Mammary epithelial cell (primary cell): ENCODE measurements at regions not wholly inside any gene's neighbourhood (a gene's known extent, or its start where the extent isn't known, plus 50 kb on each side); places are given as distances from the start of the nearest gene placed in this dataset.
"Not testable (repeated sequence)": the region's sequence is repeated elsewhere in the genome, so short reads cannot be mapped to it uniquely, and the experiment has no call there.

Experiments used
- CTCF ChIP-seq, 2 donors: IDR thresholded peaks in 1 of 2; conservative IDR thresholded peaks in 1 of 2; 2 replicates each; pipeline ENCODE4 v1.5.1; 2011 to 2012; ENCODE audit warnings: inconsistent platforms in 2 of 2, low read length in 2 of 2, mild to moderate bottlenecking in 2 of 2, control low read depth in 1 of 2, low read depth in 1 of 2; ENCODE audit not compliant: insufficient read depth in 1 of 2; ENCODE audit errors: extremely low read depth in 1 of 2
- EZH2 ChIP-seq: IDR thresholded peaks from 2 replicates; pipeline ENCODE4 v1.6.1; 2012; ENCODE audit warnings: low read length, inconsistent platforms, borderline replicate concordance

- not testable (repeated sequence) for TF ChIP-seq CTCF (conservative IDR thresholded peaks at IDR 0.05 in 1 of 2, IDR thresholded peaks at IDR 0.05 in 1 of 2; ENCODE audit: extremely low read depth in 1 of 2, insufficient read depth in 1 of 2, low read depth in 1 of 2, low read length in 2 of 2); EZH2
Measured at GRCh38 chr12:131429697-131430096, 281.2 kb upstream of the SFSWAP start.
